ENCODE measurements at regions not wholly inside any gene's neighbourhood (a gene's known extent, or its start where the extent isn't known, plus 50 kb on each side); places are given as distances from the start of the nearest gene placed in this dataset.

DNA sequence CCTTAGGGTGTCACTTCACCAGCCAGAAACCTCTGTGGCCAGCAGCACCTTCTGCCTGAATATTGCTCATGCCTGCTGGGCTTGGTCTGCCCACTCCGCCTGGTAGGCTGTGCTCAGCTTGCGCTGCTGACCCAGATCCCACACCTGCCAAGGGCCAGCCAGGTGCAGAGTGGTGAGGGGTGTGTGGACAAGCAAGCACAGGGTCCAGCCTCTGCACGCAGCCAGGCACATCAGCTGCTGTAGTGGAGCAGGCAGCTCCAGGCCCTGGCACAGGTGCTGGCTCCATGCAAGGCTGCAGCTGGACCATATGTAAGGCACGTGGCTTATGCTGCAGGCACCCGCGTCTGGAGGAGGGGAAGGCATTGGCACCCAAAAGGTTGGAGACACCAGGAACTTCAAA lies 567.4 kb downstream of the INHBA start:
- 95% methylated on average over 5 of the region's 6 CpGs; no CpG with 5 or more reads in 1 of the 2 donors for WGBS, 2 donors (ENCODE audit: low coverage in 1 of 2)
- TF ChIP-seq EP300 (IDR thresholded peaks at IDR 0.05; ENCODE audit: low read depth) (no peak), CTCF (IDR thresholded peaks at IDR 0.05) (no peak), POLR2AphosphoS5 (IDR thresholded peaks at IDR 0.05) (no peak), POLR2A (IDR thresholded peaks at IDR 0.05) (no peak)
- Histone ChIP-seq H3K27ac (no peak overlapping the region), H3K36me3 (no peaks in the 10 kb centered on the region), H3K27me3 (no peaks in the 10 kb centered on the region), H3K4me1 (no peaks in the 10 kb centered on the region), H3K9me3 (no peaks in the 10 kb centered on the region), H3K4me3 (no peak overlapping the region)
- intact Hi-C loops (cut with DNase I; ENCODE audit: low total_unique reads) (no loop called here), in situ Hi-C loops (cut with MboI; ENCODE audit: low pct_ligation_motif_present in 1 of 4, low pct_unique_long_range_greater_than_20kb in 1 of 4, low sequenced_read_pairs in 3 of 4) (no loop called here)
- DNase-seq = no peak

GRCh38 chr7:41134300-41135255 lies 568.3 kb downstream of the INHBA start:
- in situ Hi-C loops (cut with MboI; ENCODE audit: low pct_ligation_motif_present in 1 of 4, low pct_unique_long_range_greater_than_20kb in 1 of 4, low sequenced_read_pairs in 3 of 4) = no loop called here
- WGBS, 2 donors (ENCODE audit: low coverage in 1 of 2) = 25 to 31% methylated on average over 2 to 3 of the region's 3 CpGs
- no peaks in the 10 kb centered on the region for H3K36me3 ChIP-seq
- H3K4me1 ChIP-seq = no peaks in the 10 kb centered on the region
- no peak overlapping the region for H3K27ac ChIP-seq
- no peak for DNase-seq
- intact Hi-C loops (cut with DNase I; ENCODE audit: low total_unique reads) = no loop called here
- TF ChIP-seq POLR2AphosphoS5 (IDR thresholded peaks at IDR 0.05) = no peak
- no peak for TF ChIP-seq POLR2A (IDR thresholded peaks at IDR 0.05)
- no peak for TF ChIP-seq CTCF (IDR thresholded peaks at IDR 0.05)
- no peak for TF ChIP-seq EP300 (IDR thresholded peaks at IDR 0.05; ENCODE audit: low read depth)
- no peak overlapping the region for H3K4me3 ChIP-seq
- no peaks in the 10 kb centered on the region for H3K9me3 ChIP-seq
- H3K27me3 ChIP-seq = no peaks in the 10 kb centered on the region

- 77 to 100% methylated on average over 3 to 10 of the region's 10 CpGs for WGBS, 2 donors (ENCODE audit: low coverage in 1 of 2)
- no peaks in the 10 kb centered on the region for H3K36me3 ChIP-seq
- no peaks in the 10 kb centered on the region for H3K27me3 ChIP-seq
- TF ChIP-seq CTCF (IDR thresholded peaks at IDR 0.05) (no peak), POLR2A (IDR thresholded peaks at IDR 0.05) (no peak), EP300 (IDR thresholded peaks at IDR 0.05; ENCODE audit: low read depth) (no peak), POLR2AphosphoS5 (IDR thresholded peaks at IDR 0.05) (no peak)
- no peaks in the 10 kb centered on the region for H3K9me3 ChIP-seq
- intact Hi-C loops (cut with DNase I; ENCODE audit: low total_unique reads) = no loop called here
- DNase-seq = no peak
- in situ Hi-C loops (cut with MboI; ENCODE audit: low pct_ligation_motif_present in 1 of 4, low pct_unique_long_range_greater_than_20kb in 1 of 4, low sequenced_read_pairs in 3 of 4) = no loop called here
- H3K4me3 ChIP-seq = no peak overlapping the region
- no peak overlapping the region for H3K27ac ChIP-seq
- no peaks in the 10 kb centered on the region for H3K4me1 ChIP-seq
These were observed 569.1 kb downstream of the INHBA start for GRCh38 chr7:41133690-41134299.

DNA sequence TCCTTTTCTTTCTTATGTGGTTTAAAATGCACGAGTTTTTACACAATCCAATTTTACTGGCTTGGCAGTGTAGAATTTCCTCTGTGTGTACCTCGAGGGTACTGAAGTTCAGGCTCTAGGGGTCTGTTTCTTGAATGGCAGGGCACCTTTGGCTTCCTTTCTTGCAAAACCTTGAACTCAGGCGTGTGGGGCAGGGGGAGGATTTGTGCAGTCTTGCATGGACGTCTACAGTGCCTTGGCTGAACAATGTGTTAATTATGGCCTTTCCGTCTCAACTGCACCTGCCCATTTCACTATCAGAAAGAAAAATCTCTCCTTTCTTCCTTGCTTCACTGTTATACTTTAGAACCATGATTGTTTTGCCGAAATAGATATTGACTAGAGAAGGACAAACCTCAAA lies 570.9 kb downstream of the INHBA start:
- H3K4me1 ChIP-seq = no peaks in the 10 kb centered on the region
- DNase-seq = no peak
- H3K27ac ChIP-seq = no peak overlapping the region
- H3K36me3 ChIP-seq = no peaks in the 10 kb centered on the region
- H3K27me3 ChIP-seq = no peaks in the 10 kb centered on the region
- in situ Hi-C loops (cut with MboI; ENCODE audit: low pct_ligation_motif_present in 1 of 4, low pct_unique_long_range_greater_than_20kb in 1 of 4, low sequenced_read_pairs in 3 of 4) = no loop called here
- intact Hi-C loops (cut with DNase I; ENCODE audit: low total_unique reads) = no loop called here
- no peaks in the 10 kb centered on the region for H3K9me3 ChIP-seq
- WGBS, 2 donors (ENCODE audit: low coverage in 1 of 2) = 83 to 92% methylated on average over 6 of the region's 6 CpGs
- TF ChIP-seq POLR2AphosphoS5 (IDR thresholded peaks at IDR 0.05) (no peak), CTCF (IDR thresholded peaks at IDR 0.05) (no peak), EP300 (IDR thresholded peaks at IDR 0.05; ENCODE audit: low read depth) (no peak), POLR2A (IDR thresholded peaks at IDR 0.05) (no peak)
- no peak overlapping the region for H3K4me3 ChIP-seq
